ENCODE measurements at regions not wholly inside any gene's neighbourhood (a gene's known extent, or its start where the extent isn't known, plus 50 kb on each side); places are given as distances from the start of the nearest gene placed in this dataset.

DNA sequence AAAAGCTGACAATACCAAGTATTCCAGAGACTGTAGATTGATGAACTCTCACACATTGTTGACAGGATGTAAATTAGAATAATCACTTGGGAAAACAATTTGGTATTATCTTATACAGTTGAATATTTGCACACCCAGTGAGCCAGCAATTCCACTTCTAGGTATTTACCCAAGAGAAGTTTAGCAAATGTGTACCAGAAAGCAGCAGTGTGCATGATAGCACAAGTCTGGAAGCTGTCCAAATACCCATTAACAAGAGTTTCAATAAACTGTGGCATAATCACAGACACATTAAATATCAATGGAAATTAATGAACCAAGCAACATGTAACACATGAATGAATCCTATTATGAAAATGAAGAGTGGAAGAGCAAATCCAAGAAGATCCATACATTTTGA, 233.6 kb downstream of the TPBG start:
- DNase-seq = no peak
- intact Hi-C loops (cut with DNase I) = no loop called here
- TF ChIP-seq CTCF (IDR thresholded peaks at IDR 0.05) (no peak), POLR2A (IDR thresholded peaks at IDR 0.05) (no peak)

DNA sequence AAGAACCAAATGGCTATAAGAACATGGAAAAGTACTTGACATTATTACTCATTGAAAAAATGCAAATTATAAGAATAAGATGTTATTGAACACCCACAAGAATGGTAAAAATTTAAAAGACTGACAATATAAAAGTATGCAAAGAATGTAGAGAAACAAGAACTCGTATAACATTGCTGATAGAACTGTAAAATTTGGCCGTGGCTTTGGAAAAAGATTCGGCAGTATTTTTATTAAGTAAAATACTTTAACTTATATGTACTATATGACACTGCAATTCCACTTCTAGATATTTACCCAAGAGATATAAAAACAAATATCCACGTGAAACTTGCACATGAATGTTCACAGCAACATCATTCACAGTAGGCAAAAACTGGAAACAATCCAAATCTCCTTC, 239.2 kb downstream of the TPBG start:
- H3K27me3 ChIP-seq = no peaks in the 10 kb centered on the region
- intact Hi-C loops (cut with DNase I) = no loop called here
- 60 to 69% (median 65%) methylated on average over 4 of the region's 4 CpGs for WGBS, 4 donors
- H3K36me3 ChIP-seq (replicated peaks in 1 of 2) = no peaks in the 10 kb centered on the region
- TF ChIP-seq CTCF (IDR thresholded peaks at IDR 0.05) (no peak), POLR2A (IDR thresholded peaks at IDR 0.05) (no peak)
- DNase-seq = no peak
- no peaks in the 10 kb centered on the region for H3K9me3 ChIP-seq (replicated peaks in 1 of 3)
- no peaks in the 10 kb centered on the region for H3K4me1 ChIP-seq (replicated peaks in 1 of 2)
- no peak overlapping the region for H3K27ac ChIP-seq
- no peak overlapping the region for H3K4me3 ChIP-seq

More for the DNA sequence above, 233.6 kb downstream of the TPBG start:
- Histone ChIP-seq H3K9me3 (replicated peaks in 1 of 3) (no peaks in the 10 kb centered on the region), H3K27me3 (no peaks in the 10 kb centered on the region), H3K4me3 (no peak overlapping the region), H3K36me3 (replicated peaks in 1 of 2) (no peaks in the 10 kb centered on the region), H3K4me1 (replicated peaks in 1 of 2) (no peaks in the 10 kb centered on the region), H3K27ac (no peak overlapping the region)

DNA sequence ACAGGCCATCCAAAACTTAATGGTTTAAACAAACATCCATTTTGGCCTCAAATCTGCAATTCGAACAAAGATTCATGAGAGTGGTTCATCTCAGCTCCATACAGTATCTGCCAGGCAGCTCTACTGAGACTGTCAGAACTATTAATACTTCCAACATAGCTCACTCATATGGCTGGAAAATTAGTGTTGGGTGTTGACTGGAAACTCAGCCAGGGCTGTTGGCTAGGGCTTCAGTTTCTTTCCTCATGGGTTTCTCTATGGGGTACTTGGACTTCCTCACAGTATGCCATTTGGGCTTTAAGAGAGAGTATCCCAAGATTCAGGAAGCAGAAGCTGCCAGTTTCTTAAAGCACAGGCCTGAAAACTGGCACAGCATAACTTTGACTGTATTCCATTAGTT, 240.3 kb downstream of the TPBG start:
- Histone ChIP-seq H3K27me3 (no peaks in the 10 kb centered on the region), H3K4me1 (replicated peaks in 1 of 2) (no peaks in the 10 kb centered on the region), H3K27ac (no peak overlapping the region), H3K4me3 (no peak overlapping the region), H3K9me3 (replicated peaks in 1 of 3) (no peaks in the 10 kb centered on the region), H3K36me3 (replicated peaks in 1 of 2) (no peaks in the 10 kb centered on the region)
- DNase-seq = no peak
- intact Hi-C loops (cut with DNase I) = no loop called here
- no peak for TF ChIP-seq CTCF (IDR thresholded peaks at IDR 0.05)
- no peak for TF ChIP-seq POLR2A (IDR thresholded peaks at IDR 0.05)
- WGBS, 4 donors = 71 to 86% (median 81%) methylated on average over 1 of the region's 1 CpG

DNA sequence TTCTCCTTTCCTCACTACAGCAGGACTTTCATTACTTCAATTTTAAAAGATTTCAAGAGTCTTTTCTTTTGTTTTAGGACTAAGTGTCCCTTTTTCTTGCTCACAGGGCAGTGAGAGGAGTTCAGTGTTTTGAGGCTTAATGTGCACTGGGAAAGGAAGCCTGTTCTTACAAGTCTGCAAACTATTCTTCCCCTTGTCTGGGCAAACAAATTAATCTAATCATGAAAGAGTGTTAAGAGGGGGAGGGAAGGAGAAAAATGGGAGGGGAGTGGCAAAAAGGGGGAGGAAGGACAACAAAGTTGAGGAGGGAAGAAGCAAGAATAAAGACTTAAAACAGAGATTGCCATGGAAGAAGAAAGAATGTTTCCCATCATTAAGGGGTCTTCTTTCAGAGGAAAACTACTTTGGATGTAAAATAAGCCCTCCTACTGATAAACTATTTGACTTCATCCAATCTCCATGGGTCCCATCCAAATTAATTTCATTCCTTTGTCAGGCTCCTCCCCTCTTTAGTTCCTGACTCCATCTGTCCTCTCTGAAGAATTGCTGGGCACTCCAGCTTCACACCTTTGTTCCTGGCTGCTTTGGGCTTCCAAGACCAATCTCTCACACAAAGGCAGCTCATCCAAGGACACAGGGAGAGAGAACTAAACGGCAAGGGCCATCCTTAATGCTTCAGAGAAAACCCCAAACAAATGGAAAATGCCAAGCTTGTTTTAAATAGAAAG, 244.5 kb downstream of the TPBG start:
- H3K4me1 ChIP-seq (replicated peaks in 1 of 2) = no peaks in the 10 kb centered on the region
- TF ChIP-seq POLR2A (IDR thresholded peaks at IDR 0.05) (no peak), CTCF (IDR thresholded peaks at IDR 0.05) (no peak)
- 0 to 21% (median 8%) methylated on average over 1 of the region's 1 CpG for WGBS, 4 donors
- no peaks in the 10 kb centered on the region for H3K36me3 ChIP-seq (replicated peaks in 1 of 2)
- no peaks in the 10 kb centered on the region for H3K9me3 ChIP-seq (replicated peaks in 1 of 3)
- intact Hi-C loops (cut with DNase I) = no loop called here
- H3K4me3 ChIP-seq = no peak overlapping the region
- H3K27me3 ChIP-seq = no peaks in the 10 kb centered on the region
- H3K27ac ChIP-seq = no peak overlapping the region
- DNase-seq = no peak
